ENCODE measurements at regions not wholly inside any gene's neighbourhood (a gene's known extent, or its start where the extent isn't known, plus 50 kb on each side); places are given as distances from the start of the nearest gene placed in this dataset.

DNA sequence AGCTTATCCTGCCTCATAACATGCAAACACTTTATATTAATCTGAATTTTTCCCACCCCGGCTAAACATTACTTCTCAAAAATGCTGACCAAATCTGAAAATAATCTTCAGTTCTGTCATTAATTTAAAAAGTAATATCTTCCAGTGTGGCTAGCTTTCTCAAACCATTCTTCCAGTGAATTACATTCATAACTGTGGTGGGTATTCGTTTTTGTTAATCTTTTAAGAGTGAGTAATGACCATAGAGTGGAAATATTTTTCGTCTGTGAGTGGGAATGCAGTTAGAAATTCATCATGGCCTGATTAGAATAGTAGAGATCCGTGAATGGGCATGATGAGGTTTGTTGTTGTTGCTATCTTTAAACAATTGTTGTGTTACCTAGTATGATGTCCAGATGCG is 138.6 kb upstream of the SFRP2 start:
- TF ChIP-seq, protein P1, sequence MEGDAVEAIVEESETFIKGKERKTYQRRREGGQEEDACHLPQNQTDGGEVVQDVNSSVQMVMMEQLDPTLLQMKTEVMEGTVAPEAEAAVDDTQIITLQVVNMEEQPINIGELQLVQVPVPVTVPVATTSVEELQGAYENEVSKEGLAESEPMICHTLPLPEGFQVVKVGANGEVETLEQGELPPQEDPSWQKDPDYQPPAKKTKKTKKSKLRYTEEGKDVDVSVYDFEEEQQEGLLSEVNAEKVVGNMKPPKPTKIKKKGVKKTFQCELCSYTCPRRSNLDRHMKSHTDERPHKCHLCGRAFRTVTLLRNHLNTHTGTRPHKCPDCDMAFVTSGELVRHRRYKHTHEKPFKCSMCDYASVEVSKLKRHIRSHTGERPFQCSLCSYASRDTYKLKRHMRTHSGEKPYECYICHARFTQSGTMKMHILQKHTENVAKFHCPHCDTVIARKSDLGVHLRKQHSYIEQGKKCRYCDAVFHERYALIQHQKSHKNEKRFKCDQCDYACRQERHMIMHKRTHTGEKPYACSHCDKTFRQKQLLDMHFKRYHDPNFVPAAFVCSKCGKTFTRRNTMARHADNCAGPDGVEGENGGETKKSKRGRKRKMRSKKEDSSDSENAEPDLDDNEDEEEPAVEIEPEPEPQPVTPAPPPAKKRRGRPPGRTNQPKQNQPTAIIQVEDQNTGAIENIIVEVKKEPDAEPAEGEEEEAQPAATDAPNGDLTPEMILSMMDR (IDR thresholded peaks at IDR 0.05), result no peak
- no peak for TF ChIP-seq POLR2A (IDR thresholded peaks at IDR 0.05)
- TF ChIP-seq POLR2AphosphoS5 (IDR thresholded peaks at IDR 0.05), result no peak
- intact Hi-C loops (cut with DNase I), result no loop called here
- no peak overlapping the region for H3K27ac ChIP-seq
- 87% methylated on average over 5 of the region's 5 CpGs for WGBS
- no peaks in the 10 kb centered on the region for H3K27me3 ChIP-seq (replicated peaks; ENCODE audit: insufficient read depth)
- no peaks in the 10 kb centered on the region for H3K4me1 ChIP-seq (replicated peaks)
- no peak overlapping the region for H3K4me3 ChIP-seq
- no peaks in the 10 kb centered on the region for H3K36me3 ChIP-seq
- DNase-seq (ENCODE audit: low spot score), result no peak
- no peaks in the 10 kb centered on the region for H3K9me3 ChIP-seq

- H3K36me3 ChIP-seq, result no peaks in the 10 kb centered on the region
- H3K9me3 ChIP-seq, result no peaks in the 10 kb centered on the region
- TF ChIP-seq POLR2AphosphoS5 (IDR thresholded peaks at IDR 0.05) (no peak), POLR2A (IDR thresholded peaks at IDR 0.05) (no peak)
- TF ChIP-seq, protein P1 (IDR thresholded peaks at IDR 0.05), result no peak
Observed at GRCh38 chr4:153922148-153922547, 133.3 kb upstream of the SFRP2 start.

GRCh38 chr4:153919667-153920066 is 130.8 kb upstream of the SFRP2 start:
- Histone ChIP-seq H3K27ac (no peak overlapping the region), H3K27me3 (replicated peaks; ENCODE audit: insufficient read depth) (no peaks in the 10 kb centered on the region), H3K36me3 (no peaks in the 10 kb centered on the region), H3K4me1 (replicated peaks) (no peaks in the 10 kb centered on the region), H3K9me3 (no peaks in the 10 kb centered on the region), H3K4me3 (no peak overlapping the region)
- WGBS, result 90% methylated on average over 3 of the region's 3 CpGs
- TF ChIP-seq POLR2A (IDR thresholded peaks at IDR 0.05), result no peak
- TF ChIP-seq, protein P1 (IDR thresholded peaks at IDR 0.05), result no peak
- no peak for TF ChIP-seq POLR2AphosphoS5 (IDR thresholded peaks at IDR 0.05)
- DNase-seq (ENCODE audit: low spot score), result no peak
- intact Hi-C loops (cut with DNase I), result no loop called here

More at GRCh38 chr4:153922148-153922547, 133.3 kb upstream of the SFRP2 start:
- no peaks in the 10 kb centered on the region for H3K4me1 ChIP-seq (replicated peaks)
- WGBS, result 65% methylated on average over 2 of the region's 2 CpGs
- no peaks in the 10 kb centered on the region for H3K27me3 ChIP-seq (replicated peaks; ENCODE audit: insufficient read depth)
- intact Hi-C loops (cut with DNase I), result no loop called here
- no peak overlapping the region for H3K27ac ChIP-seq
- no peak overlapping the region for H3K4me3 ChIP-seq
- no peak for DNase-seq (ENCODE audit: low spot score)

DNA sequence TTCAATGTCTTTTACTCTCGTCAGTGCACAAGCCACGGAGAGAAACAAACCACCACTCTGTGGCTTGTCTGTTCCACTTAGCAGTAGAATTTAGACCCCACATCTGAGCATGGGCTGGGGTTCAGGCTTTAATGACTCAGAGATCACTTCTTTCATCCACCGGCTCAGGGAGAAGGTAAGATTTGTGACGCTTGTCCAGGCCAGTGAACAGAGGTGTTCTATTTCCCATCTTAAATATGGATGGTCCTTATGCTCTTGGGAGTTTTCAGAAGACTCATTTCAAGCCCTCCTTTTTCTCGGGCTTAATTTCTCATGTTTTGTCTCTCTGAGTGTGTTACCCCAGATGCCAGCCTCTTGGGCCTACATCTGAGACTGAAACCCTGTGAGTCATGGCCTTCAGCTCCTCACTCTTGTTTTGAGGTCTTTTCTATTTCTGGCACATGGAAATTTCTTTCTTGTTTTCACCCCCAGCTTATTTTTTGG is 127.4 kb upstream of the SFRP2 start:
- H3K27ac ChIP-seq, result no peak overlapping the region
- H3K9me3 ChIP-seq, result no peaks in the 10 kb centered on the region
- no peak for DNase-seq (ENCODE audit: low spot score)
- H3K27me3 ChIP-seq (replicated peaks; ENCODE audit: insufficient read depth), result no peaks in the 10 kb centered on the region
- H3K4me3 ChIP-seq, result no peak overlapping the region
- 91% methylated on average over 5 of the region's 5 CpGs for WGBS
- H3K36me3 ChIP-seq, result no peaks in the 10 kb centered on the region
- intact Hi-C loops (cut with DNase I), result no loop called here
- no peak for TF ChIP-seq POLR2A (IDR thresholded peaks at IDR 0.05)
- no peak for TF ChIP-seq POLR2AphosphoS5 (IDR thresholded peaks at IDR 0.05)
- TF ChIP-seq, protein P1 (IDR thresholded peaks at IDR 0.05), result no peak
- H3K4me1 ChIP-seq (replicated peaks), result no peaks in the 10 kb centered on the region

GRCh38 chr4:153912301-153912700 is 123.4 kb upstream of the SFRP2 start:
- Histone ChIP-seq H3K36me3 (no peaks in the 10 kb centered on the region), H3K4me1 (replicated peaks) (no peaks in the 10 kb centered on the region), H3K27me3 (replicated peaks; ENCODE audit: insufficient read depth) (no peaks in the 10 kb centered on the region), H3K9me3 (no peaks in the 10 kb centered on the region), H3K27ac (no peak overlapping the region), H3K4me3 (no peak overlapping the region)
- DNase-seq (ENCODE audit: low spot score), result no peak
- intact Hi-C loops (cut with DNase I), result no loop called here
- no peak for TF ChIP-seq POLR2AphosphoS5 (IDR thresholded peaks at IDR 0.05)
- TF ChIP-seq POLR2A (IDR thresholded peaks at IDR 0.05), result no peak
- TF ChIP-seq, protein P1 (IDR thresholded peaks at IDR 0.05), result no peak
